Stomach (tissue), 8 donors: ENCODE measurements at regions not wholly inside any gene's neighbourhood (a gene's known extent, or its start where the extent isn't known, plus 50 kb on each side); places are given as distances from the start of the nearest gene placed in this dataset.

Source experiments
- DNase-seq, 2 donors: peaks; one replicate each; pipeline versions ENCODE4 v3.0.0 to v3.0.0-alpha.2; 2013 to 2019
- H3K27ac ChIP-seq, 5 donors: fragments of 200-600 bp in 4 of 5; sonication (generic) in 4 of 5; one replicate each; pipeline ENCODE4 v1.5.1; 2013 to 2019; ENCODE audit warnings: mild to moderate bottlenecking in 1 of 5, moderate library complexity in 1 of 5
- H3K27me3 ChIP-seq, 3 donors: fragments of 200-600 bp; sonication (generic); one replicate each; pipeline ENCODE4 v1.5.1; 2017 to 2019; ENCODE audit warnings: mixed run types in 1 of 3
- H3K36me3 ChIP-seq, 4 donors: fragments of 200-600 bp; sonication (generic); 1 replicate in 3 of 4; 2 replicates in 1 of 4; pipeline ENCODE4 v1.5.1; 2016 to 2019
- H3K4me1 ChIP-seq, 4 donors: fragments of 200-600 bp; sonication (generic); one replicate each; pipeline ENCODE4 v1.5.1; 2016 to 2019
- H3K4me3 ChIP-seq, 4 donors: fragments of 200-600 bp; sonication (generic) in 3 of 4; one replicate each; pipeline ENCODE4 v1.5.1; 2016 to 2019; ENCODE audit warnings: mild to moderate bottlenecking in 1 of 4
- H3K9me3 ChIP-seq, 4 donors: fragments of 200-600 bp; sonication (generic); one replicate each; pipeline ENCODE4 v1.5.1; 2016 to 2019
- EP300 ChIP-seq: sonication (generic); formaldehyde crosslinking; IDR thresholded peaks from one replicate; pipeline ENCODE4 v1.6.1; 2017; ENCODE audit warnings: antibody characterized with exemption
- POLR2A ChIP-seq, 4 donors: fragments of 450-650 bp; IDR thresholded peaks; one replicate each; pipeline ENCODE4 v1.6.1; 2016; ENCODE audit warnings: antibody characterized with exemption in 4 of 4, control low read depth in 2 of 4, mild to moderate bottlenecking in 1 of 4, moderate library complexity in 1 of 4
- POLR2AphosphoS5 ChIP-seq, 3 donors: sonication (generic); formaldehyde crosslinking; IDR thresholded peaks; one replicate each; pipeline ENCODE4 v1.6.1; 2016; ENCODE audit warnings: antibody characterized with exemption in 3 of 3
- WGBS, 5 donors: extraction: QIAGEN DNeasy Blood & Tissue Kit in 3 of 5; methylation state at CpG; one replicate each; pipeline versions ENCODE4 v1.1.5 to v1.1.7; 2013 to 2018; 5-methylcytosine and 5-hydroxymethylcytosine counted together
- intact Hi-C: fragments of 100-400 bp; cut with DNase I; formaldehyde crosslinking; loops from one replicate; pipeline ENCODE4 v1.15.1; 2023; ENCODE audit warnings: low total_unique reads
- TF ChIP-seq, protein P1 (sequence below), 7 experiments: fragments of 450-650 bp in 4 of 7; fragments of 200-600 bp in 3 of 7; sonication (generic) in 3 of 7; IDR thresholded peaks; one replicate each; pipeline ENCODE4 v1.5.1; 2016 to 2019; ENCODE audit warnings: antibody characterized with exemption in 7 of 7, control low read depth in 2 of 7, mild to moderate bottlenecking in 1 of 7
- donor health status: healthy with polysubstance abuse.
- donor health status: Bipolar disorder and iron deficiency.
- donor health status: healthy.

DNA sequence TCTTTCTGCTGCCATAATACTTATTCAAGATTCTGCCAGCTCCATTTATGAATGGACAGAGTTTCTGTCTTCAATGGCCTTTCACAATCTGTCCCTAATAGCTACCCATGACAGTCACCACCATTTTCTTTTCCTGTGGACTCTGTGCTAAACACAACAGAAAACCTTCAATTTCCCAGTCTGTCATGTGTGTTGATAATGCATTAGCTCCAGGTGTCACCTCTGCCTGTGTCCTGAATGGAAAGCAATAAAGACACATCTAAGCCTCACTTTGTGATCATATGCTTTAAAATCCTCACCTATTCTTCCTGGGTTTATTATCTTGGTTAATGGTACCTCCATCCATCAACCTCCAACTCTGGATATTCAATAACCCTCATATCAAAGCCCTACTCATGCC, 772.2 kb downstream of the DCDC2C start:
- DNase-seq: no peak
- H3K27ac ChIP-seq: no peak overlapping the region
- no peak for TF ChIP-seq POLR2A (IDR thresholded peaks at IDR 0.05)
- TF ChIP-seq, protein P1, sequence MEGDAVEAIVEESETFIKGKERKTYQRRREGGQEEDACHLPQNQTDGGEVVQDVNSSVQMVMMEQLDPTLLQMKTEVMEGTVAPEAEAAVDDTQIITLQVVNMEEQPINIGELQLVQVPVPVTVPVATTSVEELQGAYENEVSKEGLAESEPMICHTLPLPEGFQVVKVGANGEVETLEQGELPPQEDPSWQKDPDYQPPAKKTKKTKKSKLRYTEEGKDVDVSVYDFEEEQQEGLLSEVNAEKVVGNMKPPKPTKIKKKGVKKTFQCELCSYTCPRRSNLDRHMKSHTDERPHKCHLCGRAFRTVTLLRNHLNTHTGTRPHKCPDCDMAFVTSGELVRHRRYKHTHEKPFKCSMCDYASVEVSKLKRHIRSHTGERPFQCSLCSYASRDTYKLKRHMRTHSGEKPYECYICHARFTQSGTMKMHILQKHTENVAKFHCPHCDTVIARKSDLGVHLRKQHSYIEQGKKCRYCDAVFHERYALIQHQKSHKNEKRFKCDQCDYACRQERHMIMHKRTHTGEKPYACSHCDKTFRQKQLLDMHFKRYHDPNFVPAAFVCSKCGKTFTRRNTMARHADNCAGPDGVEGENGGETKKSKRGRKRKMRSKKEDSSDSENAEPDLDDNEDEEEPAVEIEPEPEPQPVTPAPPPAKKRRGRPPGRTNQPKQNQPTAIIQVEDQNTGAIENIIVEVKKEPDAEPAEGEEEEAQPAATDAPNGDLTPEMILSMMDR (IDR thresholded peaks at IDR 0.05): no peak
- TF ChIP-seq POLR2AphosphoS5 (IDR thresholded peaks at IDR 0.05): no peak
- no peak for TF ChIP-seq EP300
- no peak overlapping the region for H3K4me3 ChIP-seq
- H3K27me3 ChIP-seq: no peaks in the 10 kb centered on the region
- H3K9me3 ChIP-seq: peaks cover 0 to 26% (median 5%) of the 10 kb centered on the region in 4 donors
- no peaks in the 10 kb centered on the region for H3K36me3 ChIP-seq
- intact Hi-C loops: no loop called here
- no peaks in the 10 kb centered on the region for H3K4me1 ChIP-seq

- no peaks in the 10 kb centered on the region for H3K36me3 ChIP-seq
- no peak for DNase-seq
- no peaks in the 10 kb centered on the region for H3K27me3 ChIP-seq
- H3K9me3 ChIP-seq: peaks cover 0 to 42% (median 16%) of the 10 kb centered on the region in 4 donors
- H3K27ac ChIP-seq: no peak overlapping the region
- TF ChIP-seq EP300: no peak
- no peak for TF ChIP-seq POLR2AphosphoS5 (IDR thresholded peaks at IDR 0.05)
- TF ChIP-seq POLR2A (IDR thresholded peaks at IDR 0.05): no peak
- TF ChIP-seq, protein P1 (IDR thresholded peaks at IDR 0.05): no peak
- no peaks in the 10 kb centered on the region for H3K4me1 ChIP-seq
- no peak overlapping the region for H3K4me3 ChIP-seq
- intact Hi-C loops: no loop called here
- WGBS, 5 donors: 42 to 55% (median 46%) methylated on average over 3 of the region's 3 CpGs
These were observed 779.7 kb downstream of the DCDC2C start for GRCh38 chr2:4483050-4483449.

DNA sequence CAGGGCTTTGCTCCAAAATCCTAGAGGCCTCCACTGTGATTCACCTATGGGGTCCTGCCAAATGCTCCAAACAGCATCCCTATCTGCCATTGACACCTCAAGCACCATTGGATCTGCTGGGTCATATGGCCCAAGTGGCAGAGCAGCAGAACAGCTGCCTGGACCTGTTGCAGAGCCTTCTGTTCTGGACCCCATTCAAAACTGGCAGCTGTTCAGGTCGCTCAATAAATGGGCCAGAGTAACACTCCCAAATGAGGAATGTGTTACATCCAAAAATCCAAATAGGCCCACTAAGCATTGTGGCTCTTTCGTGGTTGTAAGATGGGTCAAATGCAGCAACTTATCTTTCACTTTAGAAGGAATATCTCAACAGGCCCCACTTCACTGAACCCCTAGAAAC, 783.6 kb downstream of the DCDC2C start:
- DNase-seq: no peak
- H3K36me3 ChIP-seq: no peaks in the 10 kb centered on the region
- H3K27me3 ChIP-seq: no peaks in the 10 kb centered on the region
- no peak for TF ChIP-seq POLR2A (IDR thresholded peaks at IDR 0.05)
- TF ChIP-seq, protein P1 (IDR thresholded peaks at IDR 0.05): no peak
- no peak overlapping the region for H3K4me3 ChIP-seq
- intact Hi-C loops: no loop called here
- no peak overlapping the region for H3K27ac ChIP-seq
- H3K4me1 ChIP-seq: no peaks in the 10 kb centered on the region
- WGBS, 5 donors: 40 to 65% (median 61%) methylated on average over 2 of the region's 2 CpGs
- peaks cover 0 to 27% (median 13%) of the 10 kb centered on the region in 4 donors for H3K9me3 ChIP-seq

DNA sequence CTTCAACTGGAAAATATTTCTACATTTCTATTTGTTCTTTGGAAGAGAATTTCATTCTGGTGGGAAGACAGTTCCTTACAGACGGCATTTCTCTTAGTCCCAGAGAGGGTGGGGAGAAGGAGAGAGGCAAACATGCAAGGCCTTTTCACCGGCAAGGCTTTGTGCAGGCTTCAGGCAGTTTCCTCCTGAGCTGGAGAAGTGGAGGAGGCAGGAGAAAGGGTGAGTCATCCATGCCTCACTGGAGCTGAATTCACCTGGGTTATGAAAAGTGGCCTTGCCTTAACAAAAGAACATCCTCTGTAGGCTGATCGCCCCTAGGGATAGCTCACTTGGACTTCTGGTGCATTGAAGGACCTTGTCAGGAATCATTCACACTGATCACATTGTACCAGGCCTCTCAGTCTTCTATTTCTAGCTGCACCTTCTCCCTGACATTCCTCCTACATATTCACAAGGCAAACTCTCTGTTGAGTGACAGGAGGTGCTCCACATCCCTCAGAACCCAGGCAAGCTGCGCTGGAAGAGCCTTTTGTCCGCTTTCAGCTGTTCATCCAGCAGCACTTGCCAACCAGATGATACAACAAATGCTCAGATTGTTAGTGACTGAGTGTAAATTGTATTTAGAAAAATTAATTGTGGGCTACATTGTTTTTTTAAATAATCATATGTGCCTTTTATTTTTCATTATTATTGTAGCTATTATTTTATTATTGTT, 796.1 kb downstream of the DCDC2C start:
- intact Hi-C loops: no loop called here
- no peaks in the 10 kb centered on the region for H3K4me1 ChIP-seq
- 69 to 85% (median 77%) methylated on average over 5 of the region's 5 CpGs for WGBS, 5 donors
- no peak overlapping the region for H3K27ac ChIP-seq
- no peaks in the 10 kb centered on the region for H3K36me3 ChIP-seq
- TF ChIP-seq, protein P1 (IDR thresholded peaks at IDR 0.05): no peak
- TF ChIP-seq EP300: no peak
- no peak for TF ChIP-seq POLR2AphosphoS5 (IDR thresholded peaks at IDR 0.05)
- TF ChIP-seq POLR2A (IDR thresholded peaks at IDR 0.05): no peak
- no peak for DNase-seq
- peaks cover 0 to 18% (median 0%) of the 10 kb centered on the region in 4 donors for H3K9me3 ChIP-seq
- H3K4me3 ChIP-seq: no peak overlapping the region
- no peaks in the 10 kb centered on the region for H3K27me3 ChIP-seq
